ENCODE measurements at regions not wholly inside any gene's neighbourhood (a gene's known extent, or its start where the extent isn't known, plus 50 kb on each side); places are given as distances from the start of the nearest gene placed in this dataset.

DNA sequence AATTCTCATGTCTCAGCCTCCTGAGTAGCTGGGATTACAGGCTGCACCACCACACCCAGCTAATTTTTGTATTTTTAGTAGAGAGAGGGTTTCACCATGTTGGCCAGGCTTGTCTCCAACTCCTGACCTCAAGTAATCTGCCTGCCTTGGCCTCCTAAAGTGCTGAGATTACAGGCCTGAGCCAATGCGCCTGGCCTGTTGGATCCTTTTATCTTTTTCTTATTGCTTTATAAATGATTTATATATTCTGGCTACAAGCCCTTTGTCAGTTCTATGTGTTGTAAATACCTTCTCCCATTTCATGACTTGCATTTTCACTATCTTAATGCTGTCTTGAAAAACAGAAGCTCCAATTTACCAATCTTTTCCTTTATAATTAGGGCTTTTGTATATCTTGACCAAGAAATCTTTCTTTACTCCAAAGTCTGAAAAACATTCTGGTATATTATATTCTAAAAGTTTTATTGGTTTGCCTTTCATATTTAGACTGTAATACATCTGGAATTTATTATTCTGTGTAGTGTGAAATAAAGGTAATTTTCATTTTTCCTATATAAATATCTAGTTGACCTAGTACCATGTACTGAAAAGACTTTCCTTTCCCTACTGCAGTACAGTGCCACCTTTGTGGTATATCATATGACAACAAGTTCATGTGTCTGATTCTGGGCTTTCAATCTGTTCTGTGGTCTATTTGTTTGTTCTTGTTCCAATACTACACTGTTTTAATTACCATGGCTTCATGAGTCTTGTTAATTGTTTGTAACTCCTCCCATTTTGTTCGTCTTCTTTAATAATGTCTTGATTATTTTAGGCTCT, 52.9 kb upstream of the RNU6-1 start:
- no peak for DNase-seq (ENCODE audit: low spot score)

DNA sequence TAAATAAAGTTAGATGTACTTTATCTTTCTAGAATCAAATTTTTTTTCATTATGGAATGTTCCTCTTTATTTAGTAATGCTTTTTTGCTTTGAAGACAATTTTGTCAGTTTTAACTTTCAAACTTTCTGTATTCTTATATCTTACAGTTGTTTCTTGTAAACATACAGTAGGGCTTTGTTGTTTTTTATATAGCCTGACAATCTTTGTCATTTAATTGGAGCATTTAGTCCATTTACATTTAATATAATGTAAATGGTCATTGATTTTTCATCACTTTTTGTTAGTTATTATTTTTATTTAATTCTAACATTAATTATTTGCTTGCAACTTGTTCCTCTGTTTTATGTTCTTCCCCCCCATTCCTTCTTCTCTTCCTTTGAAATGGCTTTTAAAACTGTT, 55.4 kb upstream of the RNU6-1 start:
- no peak for DNase-seq (ENCODE audit: low spot score)

DNA sequence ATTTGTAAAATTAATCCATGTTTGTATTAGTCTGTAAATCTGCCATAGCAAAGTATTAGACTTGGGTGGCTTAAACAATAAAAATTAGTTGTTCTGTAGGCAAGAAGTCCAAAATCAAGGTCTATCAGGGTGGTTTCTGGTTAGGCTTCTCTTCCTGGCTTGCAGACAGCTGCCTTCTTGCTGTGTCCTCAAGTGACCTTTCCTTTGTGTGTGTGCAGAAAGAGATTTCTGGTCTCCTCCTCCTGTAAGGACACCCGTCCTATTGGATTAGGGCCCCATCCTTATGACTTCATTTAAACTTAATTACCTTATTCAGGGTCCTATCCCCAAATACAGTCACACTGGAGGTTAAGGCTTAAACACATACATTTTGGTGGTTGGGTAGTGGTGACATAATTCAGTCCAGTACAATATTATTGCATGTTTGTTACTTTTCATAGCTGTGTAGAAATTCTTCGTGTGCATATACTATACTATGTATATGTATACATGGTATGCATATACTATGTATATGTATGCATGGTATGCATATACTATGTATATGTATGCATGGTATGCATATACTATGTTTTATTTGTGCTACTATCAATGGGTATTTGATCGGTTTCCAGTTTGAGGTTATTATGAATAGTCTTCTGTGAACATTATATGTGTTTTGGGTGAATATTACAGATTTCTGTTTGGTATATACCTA, 57.9 kb upstream of the RNU6-1 start:
- no peak for DNase-seq (ENCODE audit: low spot score)

DNA sequence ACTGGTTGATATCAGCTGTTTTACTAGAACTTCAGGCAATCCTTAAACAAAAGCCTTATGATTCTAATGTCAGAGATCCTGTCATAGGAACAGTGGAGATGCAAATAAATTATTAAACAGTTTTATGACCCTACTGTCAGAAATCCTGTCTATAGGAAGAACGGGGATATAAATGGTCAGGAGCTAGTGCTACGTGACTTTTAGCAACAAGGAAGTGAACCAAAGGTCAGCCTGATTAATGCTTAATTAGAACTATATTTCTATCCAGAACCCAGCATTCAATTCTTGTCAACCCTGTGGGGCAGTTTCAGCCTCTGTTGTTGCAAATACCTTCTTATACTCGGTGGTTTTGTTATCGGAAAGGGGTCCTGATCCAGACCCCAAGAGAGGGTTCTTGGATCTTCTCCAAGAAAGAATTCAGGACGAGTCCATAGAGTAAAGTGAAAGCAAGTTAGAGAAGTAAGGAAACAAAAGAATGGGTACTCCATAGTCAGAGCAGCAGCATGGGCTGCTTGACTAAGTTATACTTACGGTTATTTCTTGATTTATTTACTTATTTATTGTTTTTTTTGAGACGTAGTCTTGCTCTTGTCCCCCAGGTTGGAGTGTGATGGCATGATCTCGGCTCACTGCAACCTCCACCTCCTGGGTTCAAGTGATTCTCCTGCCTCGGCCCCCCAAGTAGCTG, 59.9 kb upstream of the RNU6-1 start:
- DNase-seq (ENCODE audit: low spot score), result no peak

DNA sequence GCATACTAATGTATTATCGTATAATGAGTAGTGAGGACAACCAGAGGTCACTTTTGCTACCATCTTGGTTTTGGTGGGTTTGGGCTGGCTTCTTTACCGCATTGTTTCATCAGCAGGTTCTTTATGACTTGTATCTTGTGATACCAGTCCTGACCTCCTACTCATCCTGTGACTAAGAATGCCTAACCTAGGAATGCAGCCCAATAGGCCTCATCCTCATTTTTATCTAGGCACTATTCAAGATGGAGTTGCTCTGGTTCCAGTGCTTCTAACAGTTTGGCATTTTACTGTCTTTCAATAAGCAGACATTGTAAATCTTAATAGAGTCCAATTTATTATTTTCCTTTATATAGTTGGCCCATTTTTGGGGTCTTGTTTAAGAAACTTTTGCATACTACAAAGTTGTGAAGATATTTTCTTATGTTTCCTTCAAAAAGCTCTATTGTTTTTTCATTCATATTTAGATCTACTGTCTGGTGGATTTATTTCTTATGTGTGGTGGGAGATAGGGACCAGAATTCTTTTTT, 60.8 kb upstream of the RNU6-1 start:
- no peak for DNase-seq (ENCODE audit: low spot score)

DNA sequence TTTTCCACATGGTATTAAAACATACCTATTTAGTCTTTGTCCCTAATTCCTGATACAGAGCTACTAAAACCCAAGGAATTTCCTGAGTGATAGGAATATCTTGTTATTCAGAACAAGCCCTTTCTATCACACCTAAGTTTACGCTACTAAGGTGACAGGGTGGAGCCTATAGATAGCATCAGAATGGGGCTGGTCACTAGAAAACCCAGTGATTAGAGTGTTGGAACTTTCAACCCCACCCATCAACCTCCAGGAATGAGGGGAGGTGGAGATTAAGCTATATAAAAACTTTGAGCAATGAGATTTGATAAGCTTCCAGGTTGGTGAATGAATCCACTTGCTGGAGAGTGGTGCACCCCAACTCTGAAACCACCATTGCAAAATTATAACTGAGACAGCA, 62.1 kb upstream of the RNU6-1 start:
- DNase-seq (ENCODE audit: low spot score), result no peak

DNA sequence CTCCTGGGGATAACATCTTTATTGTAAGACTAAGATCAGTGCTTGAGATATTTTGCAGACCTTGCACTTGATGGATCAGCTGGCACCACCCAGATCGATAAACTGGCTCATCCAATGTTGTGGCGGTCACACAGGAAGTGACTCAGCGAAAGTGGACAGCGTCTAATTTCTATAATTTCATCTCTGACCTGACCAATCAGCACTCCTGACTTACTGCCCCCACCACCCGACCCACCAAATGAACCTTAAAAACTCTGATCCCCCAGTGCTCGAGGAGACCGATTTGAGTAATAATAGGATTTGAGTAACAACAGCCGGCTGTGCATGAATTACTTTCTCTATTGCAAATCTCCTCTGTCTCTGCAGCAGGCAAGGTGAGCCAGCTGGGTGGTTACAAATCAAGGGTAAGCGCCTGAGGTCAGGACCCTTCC, 62.7 kb upstream of the RNU6-1 start:
- DNase-seq (ENCODE audit: low spot score), result no peak

DNA sequence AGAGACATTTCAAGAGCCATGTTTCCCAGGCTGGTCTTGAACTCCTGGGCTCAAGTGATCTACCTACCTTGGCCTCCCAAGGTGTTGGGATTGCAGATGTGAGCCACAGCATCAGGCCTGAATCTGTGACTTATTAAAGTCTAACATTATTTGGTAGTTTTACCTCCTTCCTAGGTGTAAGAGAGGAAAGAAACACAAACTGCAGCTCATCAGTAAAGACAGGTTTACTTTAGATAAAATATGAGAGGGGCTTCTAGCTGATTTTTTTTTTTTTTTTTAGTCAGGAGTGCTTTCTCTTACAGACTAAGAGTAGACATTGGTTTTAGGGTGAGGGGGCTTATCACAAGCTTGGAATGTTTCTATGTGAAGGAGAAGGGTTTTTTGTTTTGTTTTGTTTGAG, 63.9 kb upstream of the RNU6-1 start:
- no peak for DNase-seq (ENCODE audit: low spot score)

DNA sequence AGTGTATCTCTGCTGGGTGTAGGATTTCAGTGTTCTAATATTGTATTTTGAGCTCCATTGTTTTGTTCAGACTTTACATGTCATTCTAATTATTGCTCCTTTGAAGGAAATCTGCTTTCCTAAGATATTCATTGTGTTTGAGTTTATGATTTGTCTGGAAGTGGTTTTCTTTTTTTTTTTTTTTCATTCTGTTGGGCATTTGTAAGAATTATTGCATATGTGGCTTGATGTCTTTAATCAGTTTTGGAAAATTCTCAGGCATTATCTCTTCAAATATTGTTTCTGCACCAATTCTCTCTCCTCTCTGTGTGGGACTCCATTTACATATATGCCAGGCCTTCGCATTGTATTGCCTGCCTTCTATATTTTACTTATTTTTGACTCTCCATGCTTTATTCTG, 65.8 kb upstream of the RNU6-1 start:
- no peak for DNase-seq (ENCODE audit: low spot score)

DNA sequence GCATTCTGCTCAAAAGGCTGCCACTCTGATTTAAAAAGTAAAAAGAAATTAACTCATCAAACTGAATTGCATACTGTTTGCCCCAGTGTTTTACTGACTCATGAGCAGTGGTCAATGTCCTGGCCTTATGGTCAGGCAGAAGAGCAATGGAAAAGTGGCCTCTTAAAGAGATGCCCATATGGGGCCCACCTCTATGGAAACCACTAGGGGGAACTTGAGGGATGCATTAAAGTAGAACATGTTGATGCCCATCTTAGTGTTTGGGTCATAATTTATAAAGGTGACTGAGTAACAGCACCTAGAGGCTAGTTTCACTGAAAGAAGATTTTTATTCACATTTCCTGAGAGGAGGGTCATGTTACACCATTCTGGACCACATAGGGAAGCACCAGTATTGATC, 66.5 kb upstream of the RNU6-1 start:
- no peak for DNase-seq (ENCODE audit: low spot score)

DNA sequence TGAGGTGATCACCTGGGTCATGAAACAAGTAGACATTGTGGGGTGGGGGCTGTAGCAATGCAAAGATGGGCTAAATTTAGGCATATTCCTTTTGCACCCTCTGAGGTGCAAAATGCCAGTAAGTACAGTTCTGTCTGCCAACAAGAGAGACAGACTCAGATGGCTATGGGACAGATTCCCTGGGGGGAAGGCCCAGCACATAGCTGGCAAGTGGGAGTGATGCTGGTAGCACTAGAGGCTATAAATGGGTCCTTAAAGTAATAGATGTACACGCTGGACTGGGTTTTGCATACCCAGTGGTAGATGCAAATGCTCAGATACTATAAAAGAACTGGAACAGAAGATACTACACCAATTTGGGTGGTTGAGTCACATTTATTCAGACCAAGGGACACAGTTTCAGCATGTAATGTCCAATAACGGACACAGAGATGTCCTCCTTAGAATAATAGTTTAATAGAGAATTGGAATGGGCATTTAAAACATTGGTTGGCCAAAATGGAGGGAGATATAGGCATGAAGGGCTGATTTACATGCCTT, 67.4 kb upstream of the RNU6-1 start:
- DNase-seq (ENCODE audit: low spot score), result no peak

DNA sequence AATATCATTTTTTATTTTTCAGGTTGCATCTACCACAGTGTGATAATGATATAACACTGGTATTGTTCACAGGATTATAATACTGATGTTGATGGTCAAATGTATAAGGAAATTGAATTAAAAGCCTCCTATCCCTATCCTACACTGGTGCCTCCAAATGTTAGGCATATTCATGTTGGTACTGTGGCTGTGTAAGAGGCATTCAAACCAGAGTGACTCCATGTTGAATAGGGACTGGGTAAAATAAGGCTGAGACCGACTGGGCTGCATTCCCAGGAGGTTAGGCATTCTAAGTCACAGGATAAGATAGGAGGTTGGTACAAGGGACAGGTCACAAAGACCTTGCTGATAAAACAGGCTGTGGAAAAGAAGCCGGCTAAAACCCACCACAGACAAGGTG, 68.9 kb upstream of the RNU6-1 start:
- DNase-seq (ENCODE audit: low spot score), result no peak

DNA sequence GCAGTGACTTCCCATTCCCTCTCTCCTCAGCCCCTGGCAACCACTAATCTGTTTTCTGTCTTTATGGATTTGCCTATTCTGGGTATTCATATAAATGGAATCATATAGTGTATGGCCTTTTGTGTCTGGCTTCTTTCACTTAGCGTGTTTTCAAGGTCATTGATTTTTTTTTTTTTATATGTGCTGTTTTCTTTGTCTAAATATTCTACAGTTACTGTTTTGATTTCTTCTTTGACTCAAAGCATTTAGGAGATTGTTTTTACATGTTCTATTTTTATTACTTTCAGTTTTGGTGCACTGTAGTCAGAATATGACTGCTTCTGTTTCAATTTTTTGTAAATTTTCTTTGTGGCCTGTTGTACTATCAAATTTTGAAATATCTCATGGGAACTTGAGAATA, 71.9 kb upstream of the RNU6-1 start:
- DNase-seq (ENCODE audit: low spot score), result no peak

DNA sequence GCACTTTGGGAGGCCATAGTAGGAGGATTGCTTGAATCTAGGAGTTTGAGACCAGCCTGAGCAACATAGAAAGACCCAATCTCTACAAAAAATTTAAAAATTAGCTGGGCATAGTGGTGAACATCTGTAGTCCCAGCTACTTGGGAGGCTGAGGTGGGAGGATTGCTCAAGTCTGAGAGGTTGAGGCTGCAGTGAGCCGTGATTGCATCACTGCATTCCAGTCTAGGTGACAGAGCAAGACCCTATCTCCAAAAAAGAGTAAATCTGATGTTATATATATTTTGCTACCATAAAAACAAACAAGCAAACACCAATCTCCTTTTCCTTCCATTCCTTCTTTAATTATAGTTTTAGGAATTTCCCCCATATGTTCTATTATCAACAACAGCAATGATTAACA, 74.2 kb upstream of the RNU6-1 start:
- no peak for DNase-seq (ENCODE audit: low spot score)

DNA sequence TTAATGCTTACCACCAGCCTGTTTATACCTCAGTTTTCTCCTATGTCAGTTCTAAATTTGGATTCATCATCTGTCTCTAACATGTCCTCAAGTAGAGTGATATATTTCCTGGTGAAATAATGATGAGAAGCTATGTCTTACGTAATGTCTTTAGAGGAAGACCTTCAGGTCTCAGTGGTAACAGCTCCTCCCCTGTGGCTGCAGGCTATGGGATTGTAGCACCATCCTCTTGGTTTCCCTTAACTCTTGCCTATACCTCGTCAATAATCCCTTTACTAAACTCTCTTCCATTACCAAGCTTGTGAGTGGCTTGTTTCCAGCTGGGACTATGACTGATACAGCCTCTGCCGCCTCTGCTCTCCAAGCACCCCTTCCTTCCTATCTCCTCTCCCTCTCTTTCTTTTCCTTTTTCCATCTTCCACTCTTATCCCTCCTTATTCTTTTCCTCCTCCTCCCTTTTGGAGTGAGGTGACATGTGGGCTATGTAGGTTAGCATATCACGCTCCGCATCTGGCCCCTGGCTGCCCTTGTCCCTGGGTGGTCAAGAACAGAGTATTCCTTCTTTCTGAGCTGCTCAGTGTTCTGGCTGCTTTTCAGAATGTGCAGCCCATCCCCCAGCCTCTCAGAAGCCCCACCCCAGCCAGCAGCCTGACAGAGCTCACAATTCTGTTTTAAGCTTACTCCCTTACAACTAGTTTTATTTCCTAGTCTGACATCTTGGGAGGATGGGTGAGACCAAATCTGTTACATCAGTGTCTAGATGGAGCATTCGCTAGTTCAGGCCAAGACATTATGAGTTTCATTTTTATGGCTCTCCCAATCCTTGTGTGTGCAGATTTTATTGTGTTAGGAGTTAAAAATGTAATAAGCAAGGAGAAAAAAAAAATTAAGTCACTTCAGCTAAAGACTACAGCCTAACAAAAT, 75.0 kb upstream of the RNU6-1 start:
- DNase-seq (ENCODE audit: low spot score), result no peak

DNA sequence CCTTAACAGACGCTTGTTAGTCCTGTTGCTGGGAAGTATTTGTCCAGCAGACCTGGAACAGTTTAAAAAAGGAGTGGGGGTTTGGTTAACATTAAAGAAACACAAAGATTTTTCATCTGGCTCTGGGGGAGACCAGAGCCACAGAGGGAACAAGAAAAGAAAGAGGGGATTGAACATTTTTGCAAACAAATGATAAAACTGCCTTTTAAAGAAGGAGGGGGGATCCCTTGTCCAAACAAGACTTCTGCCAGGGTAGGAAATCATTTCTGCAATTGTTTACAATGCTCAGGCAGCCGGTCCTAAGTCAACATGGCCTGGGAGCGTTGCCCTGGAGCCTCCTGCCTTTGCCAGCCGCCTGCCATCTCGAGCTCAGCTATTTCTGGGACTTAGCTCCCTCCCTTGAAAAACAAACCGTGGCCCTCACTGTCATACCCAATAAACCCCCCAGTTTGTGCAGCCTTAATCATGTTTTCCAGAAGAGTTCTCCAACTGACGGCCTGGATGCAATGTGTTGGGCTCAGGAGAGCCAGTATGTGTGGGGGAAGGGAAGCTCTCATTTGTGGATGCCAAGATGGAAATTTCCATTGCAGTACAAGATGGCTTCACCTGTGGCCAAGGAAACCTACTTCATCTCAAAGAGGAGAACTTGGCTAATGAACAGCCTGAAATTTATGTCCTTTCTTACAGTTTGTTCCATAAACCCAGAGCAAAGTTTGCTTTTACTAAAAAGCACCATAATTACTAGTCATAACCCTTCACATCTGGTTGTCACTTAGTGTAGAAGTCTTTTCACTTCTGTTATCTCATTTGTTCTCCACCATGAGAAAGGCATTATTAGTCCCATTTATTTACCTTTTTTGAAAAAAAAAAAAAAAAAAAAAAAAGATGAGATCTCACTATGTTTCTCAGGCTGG, 75.9 kb upstream of the RNU6-1 start:
- DNase-seq (ENCODE audit: low spot score), result no peak

DNA sequence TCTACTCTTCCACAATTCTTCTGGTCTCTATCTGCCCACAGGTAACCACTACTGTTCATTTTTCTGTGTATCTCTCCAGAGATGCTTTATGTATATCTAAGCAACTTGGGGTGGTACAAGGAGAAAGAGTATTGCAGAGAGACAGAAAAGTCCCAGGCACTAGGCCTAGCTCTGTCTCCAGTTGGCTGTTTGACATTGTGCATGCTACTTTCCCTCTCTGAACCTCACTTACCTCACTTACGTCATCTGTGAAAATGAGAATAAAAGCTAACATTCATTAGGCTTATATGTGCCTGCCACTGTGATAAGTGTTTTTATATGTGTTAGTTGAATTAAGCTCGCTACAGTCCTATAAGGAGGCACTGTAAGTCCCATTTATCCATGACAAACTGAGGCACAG, 76.7 kb upstream of the RNU6-1 start:
- no peak for DNase-seq (ENCODE audit: low spot score)

DNA sequence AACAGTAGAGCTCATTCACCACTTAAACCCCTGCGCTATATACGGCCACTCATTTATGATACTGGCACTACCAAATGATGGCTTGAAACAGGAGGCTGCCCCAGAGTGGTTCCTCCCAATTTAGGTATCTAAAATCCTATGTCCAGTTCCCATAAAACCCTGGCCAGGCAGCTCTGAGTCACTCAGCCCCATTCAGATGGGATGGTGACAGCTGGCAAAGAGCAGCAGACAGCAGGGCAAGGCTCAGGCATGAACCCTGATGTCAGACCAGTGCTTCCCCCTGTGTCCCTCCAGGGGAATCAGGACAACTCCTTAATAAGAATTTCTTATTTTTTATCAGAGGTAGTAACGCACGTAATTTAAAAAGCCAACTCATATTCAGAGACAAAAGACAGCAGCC, 77.2 kb upstream of the RNU6-1 start:
- no peak for DNase-seq (ENCODE audit: low spot score)

DNA sequence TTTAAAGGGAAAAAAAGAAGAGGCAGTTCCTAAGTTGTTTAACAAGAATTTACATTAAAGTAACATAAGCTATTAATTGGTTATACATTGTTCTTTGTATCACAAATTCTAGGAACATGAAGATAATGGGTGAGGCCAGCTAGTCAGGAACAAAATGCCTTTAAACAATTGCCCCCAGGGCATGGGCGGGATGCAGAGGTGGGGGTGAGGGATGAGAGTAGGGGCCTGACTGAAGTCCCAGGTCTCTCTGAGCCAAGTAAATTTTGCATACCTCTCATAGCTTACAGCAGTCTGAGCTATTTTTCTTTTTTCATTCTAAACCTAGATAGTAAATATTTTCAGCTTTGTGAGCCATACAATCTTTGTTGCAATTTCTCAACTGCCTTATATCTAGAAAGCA, 77.8 kb upstream of the RNU6-1 start:
- no peak for DNase-seq (ENCODE audit: low spot score)

DNA sequence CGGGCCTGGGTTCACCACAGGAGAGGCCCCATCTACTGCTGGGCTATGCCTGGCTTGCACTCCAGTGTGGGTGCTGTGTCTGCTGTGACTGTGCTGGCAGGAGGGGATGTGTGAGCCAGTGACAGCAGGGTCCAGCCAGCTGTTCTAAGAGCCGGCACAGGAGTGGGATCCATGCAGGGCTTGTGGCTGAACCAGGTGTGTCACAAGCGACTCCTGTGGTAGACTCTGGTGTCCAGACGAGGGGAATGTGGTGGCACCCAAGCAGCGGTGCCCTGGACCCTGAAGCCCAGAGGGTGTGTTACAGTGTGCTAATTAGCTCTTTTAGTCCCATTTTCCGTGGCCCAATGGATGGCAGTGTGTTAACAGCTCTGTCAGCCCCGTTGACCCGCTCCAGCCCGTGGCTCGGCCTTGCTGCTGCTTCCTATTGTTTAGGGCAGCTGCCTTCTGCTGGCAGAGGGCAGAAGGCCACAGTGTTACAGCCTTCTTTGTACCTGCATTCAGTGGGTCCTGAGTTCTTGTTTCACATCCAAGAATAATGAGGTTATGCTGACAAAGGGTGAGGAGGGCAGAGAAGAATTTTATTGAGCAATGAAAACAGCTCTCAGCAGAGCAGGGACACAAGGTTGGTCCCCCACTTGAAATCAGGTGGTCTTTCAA, 78.5 kb upstream of the RNU6-1 start:
- DNase-seq (ENCODE audit: low spot score), result no peak

Measured in SW480 (cell line).